Gastrocnemius medialis (tissue), 4 donors: ENCODE measurements at regions not wholly inside any gene's neighbourhood (a gene's known extent, or its start where the extent isn't known, plus 50 kb on each side); places are given as distances from the start of the nearest gene placed in this dataset.

ENCODE experiments used
- ATAC-seq, 2 donors: fragments of 150-250 bp; one replicate each; pipeline ENCODE4 v1.9.1; 2016
- DNase-seq, 2 donors: peaks; one replicate each; pipeline ENCODE4 v3.0.0-alpha.2; 2019
- H3K27ac ChIP-seq, 4 donors: fragments of 200-600 bp; sonication (generic); 1 replicate in 1 of 4; 2 replicates in 3 of 4; pipeline ENCODE4 v1.5.1; 2016 to 2018; ENCODE audit warnings: mild to moderate bottlenecking in 2 of 4, moderate library complexity in 1 of 4
- H3K27me3 ChIP-seq, 3 donors: fragments of 200-600 bp; sonication (generic) in 2 of 3; 1 replicate in 1 of 3; 2 replicates in 2 of 3; pipeline versions ENCODE4 v1.5.1 to v1.6.0; 2016 to 2019; ENCODE audit warnings: mild to moderate bottlenecking in 1 of 3, moderate library complexity in 1 of 3
- H3K36me3 ChIP-seq, 2 donors: fragments of 200-600 bp; sonication (generic) in 1 of 2; one replicate each; pipeline ENCODE4 v1.5.1; 2017 to 2018
- H3K4me1 ChIP-seq, 2 donors: fragments of 200-600 bp; sonication (generic) in 1 of 2; one replicate each; pipeline ENCODE4 v1.5.1; 2016 to 2017; ENCODE audit warnings: mild to moderate bottlenecking in 2 of 2
- H3K4me3 ChIP-seq, 4 donors: fragments of 200-600 bp; sonication (generic) in 3 of 4; 1 replicate in 1 of 4; 2 replicates in 3 of 4; pipeline ENCODE4 v1.5.1; 2016 to 2019; ENCODE audit warnings: mild to moderate bottlenecking in 2 of 4
- H3K9me3 ChIP-seq, 3 donors: fragments of 200-600 bp; sonication (generic) in 2 of 3; 1 replicate in 1 of 3; 2 replicates in 2 of 3; pipeline ENCODE4 v1.5.1; 2016 to 2019
- CTCF ChIP-seq, 5 experiments: fragments of 450-650 bp in 3 of 5; fragments of 200-600 bp in 2 of 5; sonication (generic) in 2 of 5; IDR thresholded peaks in 4 of 5; conservative IDR thresholded peaks in 1 of 5; 1 replicate in 4 of 5; 2 replicates in 1 of 5; pipeline ENCODE4 v1.5.1; 2016 to 2019; ENCODE audit warnings: antibody characterized with exemption in 5 of 5, mild to moderate bottlenecking in 3 of 5, moderate library complexity in 3 of 5
- POLR2A ChIP-seq, 2 donors: fragments of 450-650 bp; IDR thresholded peaks; one replicate each; pipeline ENCODE4 v1.6.1; 2017; ENCODE audit warnings: antibody characterized with exemption in 2 of 2, mild to moderate bottlenecking in 2 of 2, moderate library complexity in 2 of 2
- in situ Hi-C, 4 donors: fragments of 200-750 bp; cut with MboI; loops; one replicate each; pipeline versions ENCODE4 v1.15.0 to v1.8.0; 2017; ENCODE audit warnings: low sequenced_read_pairs in 4 of 4
- intact Hi-C: fragments of 100-400 bp; cut with DNase I; formaldehyde crosslinking; loops from one replicate; pipeline ENCODE4 v1.15.1; 2023; ENCODE audit warnings: low total_unique reads

- no peaks in the 10 kb centered on the region for H3K36me3 ChIP-seq
- no peaks in the 10 kb centered on the region for H3K27me3 ChIP-seq
- H3K4me3 ChIP-seq, result no peak overlapping the region
- in situ Hi-C loops (no loop called here), intact Hi-C loops (no loop called here)
- H3K27ac ChIP-seq, result no peak overlapping the region
- H3K4me1 ChIP-seq, result no peaks in the 10 kb centered on the region
- no peak for ATAC-seq
- TF ChIP-seq CTCF (IDR thresholded peaks at IDR 0.05 in 4 of 5, conservative IDR thresholded peaks at IDR 0.05 in 1 of 5), result no peak
- DNase-seq, result no peak
- no peaks in the 10 kb centered on the region for H3K9me3 ChIP-seq
Measured at GRCh38 chr3:30263925-30264313, 342.5 kb upstream of the TGFBR2 start.

GRCh38 chr3:30266524-30266923, 339.9 kb upstream of the TGFBR2 start:
- Histone ChIP-seq H3K4me1 (no peaks in the 10 kb centered on the region), H3K27ac (no peak overlapping the region), H3K27me3 (no peaks in the 10 kb centered on the region), H3K36me3 (no peaks in the 10 kb centered on the region), H3K9me3 (no peaks in the 10 kb centered on the region), H3K4me3 (no peak overlapping the region)
- intact Hi-C loops (no loop called here), in situ Hi-C loops (no loop called here)
- ATAC-seq (no peak), DNase-seq (no peak)
- TF ChIP-seq POLR2A (IDR thresholded peaks at IDR 0.05) (no peak), CTCF (IDR thresholded peaks at IDR 0.05 in 4 of 5, conservative IDR thresholded peaks at IDR 0.05 in 1 of 5) (no peak)

- Histone ChIP-seq H3K4me3 (no peak overlapping the region), H3K27ac (no peak overlapping the region), H3K27me3 (no peaks in the 10 kb centered on the region), H3K4me1 (no peaks in the 10 kb centered on the region), H3K36me3 (no peaks in the 10 kb centered on the region), H3K9me3 (no peaks in the 10 kb centered on the region)
- no peak for TF ChIP-seq CTCF (IDR thresholded peaks at IDR 0.05 in 4 of 5, conservative IDR thresholded peaks at IDR 0.05 in 1 of 5)
- TF ChIP-seq POLR2A (IDR thresholded peaks at IDR 0.05), result no peak
- intact Hi-C loops (no loop called here), in situ Hi-C loops (no loop called here)
- ATAC-seq, result no peak
- no peak for DNase-seq
Measured at GRCh38 chr3:30268288-30268687, 338.1 kb upstream of the TGFBR2 start.

- in situ Hi-C loops (no loop called here), intact Hi-C loops (no loop called here)
- Histone ChIP-seq H3K27me3 (no peaks in the 10 kb centered on the region), H3K27ac (no peak overlapping the region), H3K9me3 (no peaks in the 10 kb centered on the region), H3K36me3 (no peaks in the 10 kb centered on the region), H3K4me3 (no peak overlapping the region), H3K4me1 (no peaks in the 10 kb centered on the region)
- no peak for DNase-seq
- ATAC-seq, result no peak
- TF ChIP-seq CTCF (IDR thresholded peaks at IDR 0.05 in 4 of 5, conservative IDR thresholded peaks at IDR 0.05 in 1 of 5) (no peak), POLR2A (IDR thresholded peaks at IDR 0.05) (no peak)
Measured at GRCh38 chr3:30269751-30270445, 336.5 kb upstream of the TGFBR2 start.

GRCh38 chr3:30271781-30272180, 334.6 kb upstream of the TGFBR2 start:
- in situ Hi-C loops, result no loop called here
- Histone ChIP-seq H3K36me3 (no peaks in the 10 kb centered on the region), H3K27ac (no peak overlapping the region), H3K27me3 (no peaks in the 10 kb centered on the region), H3K4me1 (no peaks in the 10 kb centered on the region), H3K9me3 (no peaks in the 10 kb centered on the region), H3K4me3 (no peak overlapping the region)
- ATAC-seq (no peak), DNase-seq (no peak)
- intact Hi-C loops, result no loop called here
- TF ChIP-seq POLR2A (IDR thresholded peaks at IDR 0.05) (no peak), CTCF (IDR thresholded peaks at IDR 0.05 in 4 of 5, conservative IDR thresholded peaks at IDR 0.05 in 1 of 5) (no peak)
